MM.1S (cell line): ENCODE measurements at regions not wholly inside any gene's neighbourhood (a gene's known extent, or its start where the extent isn't known, plus 50 kb on each side); places are given as distances from the start of the nearest gene placed in this dataset.

ENCODE experiments used
- DNase-seq: peaks from one replicate; pipeline ENCODE4 v3.0.0-alpha.2; 2015
- H2AFZ ChIP-seq: fragments of 300-600 bp; sonication (generic); 2 replicates; pipeline ENCODE4 v1.6.0; 2016; ENCODE audit warnings: antibody characterized with exemption, low read length
- H3F3A ChIP-seq: fragments of 300-600 bp; sonication (generic); 2 replicates; pipeline ENCODE4 v1.6.1; 2016; ENCODE audit warnings: mild to moderate bottlenecking, antibody characterized with exemption, low read length, moderate library complexity, mixed read lengths; ENCODE audit not compliant: insufficient read depth
- H3K27ac ChIP-seq: fragments of 300-600 bp; sonication (generic); 2 replicates; pipeline ENCODE4 v1.5.1; 2016; ENCODE audit warnings: mild to moderate bottlenecking, low read length
- H3K27me3 ChIP-seq: fragments of 300-600 bp; sonication (generic); replicated peaks from 2 replicates; pipeline ENCODE4 v1.6.0; 2016; ENCODE audit warnings: low read length; ENCODE audit not compliant: insufficient read depth
- H3K36me3 ChIP-seq: fragments of 300-600 bp; sonication (generic); replicated peaks from 2 replicates; pipeline ENCODE4 v1.6.1; 2016; ENCODE audit warnings: mild to moderate bottlenecking, low read length, mixed read lengths; ENCODE audit not compliant: insufficient read depth
- H3K4me1 ChIP-seq: fragments of 300-600 bp; sonication (generic); 2 replicates; pipeline ENCODE4 v1.6.1; 2016; ENCODE audit warnings: low read length, mixed read lengths
- H3K4me2 ChIP-seq: fragments of 300-600 bp; sonication (generic); 2 replicates; pipeline ENCODE4 v1.6.0; 2016; ENCODE audit warnings: low read depth, low read length
- H3K4me3 ChIP-seq: fragments of 300-600 bp; sonication (generic); 2 replicates; pipeline ENCODE4 v1.5.1; 2016; ENCODE audit warnings: low read length, mixed read lengths
- H3K79me2 ChIP-seq: fragments of 300-600 bp; sonication (generic); 2 replicates; pipeline ENCODE4 v1.6.1; 2016; ENCODE audit warnings: mixed run types, low read length, mixed read lengths
- H3K9ac ChIP-seq: fragments of 300-600 bp; sonication (generic); 2 replicates; pipeline ENCODE4 v1.6.1; 2016; ENCODE audit warnings: low read length, mixed read lengths
- H3K9me2 ChIP-seq: fragments of 300-600 bp; sonication (generic); replicated peaks from 2 replicates; pipeline ENCODE4 v1.6.1; 2016; ENCODE audit warnings: mild to moderate bottlenecking, low read length, mixed read lengths; ENCODE audit not compliant: insufficient read depth
- H3K9me3 ChIP-seq: fragments of 300-600 bp; sonication (generic); replicated peaks from 2 replicates; pipeline ENCODE4 v1.6.1; 2016; ENCODE audit warnings: mild to moderate bottlenecking, low read length, mixed read lengths; ENCODE audit not compliant: insufficient read depth
- H4K20me1 ChIP-seq: fragments of 300-600 bp; sonication (generic); 2 replicates; pipeline ENCODE4 v1.6.1; 2016; ENCODE audit warnings: mild to moderate bottlenecking, low read length, moderate library complexity, mixed read lengths; ENCODE audit not compliant: insufficient read depth
- EZH2 ChIP-seq: fragments of 300-600 bp; sonication (generic); optimal IDR thresholded peaks from 2 replicates; pipeline ENCODE3; 2017; ENCODE audit warnings: low read depth, mild to moderate bottlenecking, antibody characterized with exemption, low read length, mixed read lengths
- EZH2phosphoT487 ChIP-seq: fragments of 300-600 bp; sonication (generic); IDR thresholded peaks from 2 replicates; pipeline ENCODE4 v1.6.1; 2018; ENCODE audit warnings: antibody characterized with exemption, low read length
- TF ChIP-seq, protein P1 (sequence below): fragments of 300-600 bp; sonication (generic); IDR thresholded peaks from 2 replicates; pipeline ENCODE4 v1.5.1; 2016; ENCODE audit warnings: antibody characterized with exemption, low read length, mixed read lengths

DNA sequence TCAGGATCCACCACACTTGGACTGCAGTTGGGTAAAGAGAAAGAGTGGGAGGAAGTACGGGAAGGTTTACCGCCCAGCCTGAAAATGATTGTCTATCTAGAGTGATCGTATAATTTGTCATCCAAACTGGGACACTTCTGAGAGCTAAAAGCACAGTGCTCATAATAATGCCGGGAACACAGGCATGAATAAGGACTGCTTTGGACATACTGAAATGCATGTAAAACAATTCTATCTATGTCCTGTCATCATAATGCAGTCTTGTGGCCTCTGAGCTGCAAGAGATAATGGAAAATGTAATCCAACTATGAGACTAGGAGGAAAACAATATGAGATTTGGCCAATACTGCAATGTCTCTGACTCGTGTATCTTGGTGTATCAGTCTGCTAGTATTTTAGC is 435.5 kb downstream of the SOX11 start:
- H2AFZ ChIP-seq = no peak overlapping the region
- H3K4me3 ChIP-seq = no peak overlapping the region
- TF ChIP-seq EZH2 = no peak
- TF ChIP-seq, protein P1, sequence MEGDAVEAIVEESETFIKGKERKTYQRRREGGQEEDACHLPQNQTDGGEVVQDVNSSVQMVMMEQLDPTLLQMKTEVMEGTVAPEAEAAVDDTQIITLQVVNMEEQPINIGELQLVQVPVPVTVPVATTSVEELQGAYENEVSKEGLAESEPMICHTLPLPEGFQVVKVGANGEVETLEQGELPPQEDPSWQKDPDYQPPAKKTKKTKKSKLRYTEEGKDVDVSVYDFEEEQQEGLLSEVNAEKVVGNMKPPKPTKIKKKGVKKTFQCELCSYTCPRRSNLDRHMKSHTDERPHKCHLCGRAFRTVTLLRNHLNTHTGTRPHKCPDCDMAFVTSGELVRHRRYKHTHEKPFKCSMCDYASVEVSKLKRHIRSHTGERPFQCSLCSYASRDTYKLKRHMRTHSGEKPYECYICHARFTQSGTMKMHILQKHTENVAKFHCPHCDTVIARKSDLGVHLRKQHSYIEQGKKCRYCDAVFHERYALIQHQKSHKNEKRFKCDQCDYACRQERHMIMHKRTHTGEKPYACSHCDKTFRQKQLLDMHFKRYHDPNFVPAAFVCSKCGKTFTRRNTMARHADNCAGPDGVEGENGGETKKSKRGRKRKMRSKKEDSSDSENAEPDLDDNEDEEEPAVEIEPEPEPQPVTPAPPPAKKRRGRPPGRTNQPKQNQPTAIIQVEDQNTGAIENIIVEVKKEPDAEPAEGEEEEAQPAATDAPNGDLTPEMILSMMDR = no peak
- TF ChIP-seq EZH2phosphoT487 = no peak
- no peaks in the 10 kb centered on the region for H3K36me3 ChIP-seq
- no peaks in the 10 kb centered on the region for H3K79me2 ChIP-seq
- no peaks in the 10 kb centered on the region for H3K9me2 ChIP-seq
- DNase-seq = no peak
- no peaks in the 10 kb centered on the region for H3F3A ChIP-seq
- H3K27me3 ChIP-seq = no peaks in the 10 kb centered on the region
- H4K20me1 ChIP-seq = no peaks in the 10 kb centered on the region
- H3K9me3 ChIP-seq = no peaks in the 10 kb centered on the region
- no peak overlapping the region for H3K27ac ChIP-seq
- no peak overlapping the region for H3K4me2 ChIP-seq
- no peaks in the 10 kb centered on the region for H3K4me1 ChIP-seq
- no peak overlapping the region for H3K9ac ChIP-seq

DNA sequence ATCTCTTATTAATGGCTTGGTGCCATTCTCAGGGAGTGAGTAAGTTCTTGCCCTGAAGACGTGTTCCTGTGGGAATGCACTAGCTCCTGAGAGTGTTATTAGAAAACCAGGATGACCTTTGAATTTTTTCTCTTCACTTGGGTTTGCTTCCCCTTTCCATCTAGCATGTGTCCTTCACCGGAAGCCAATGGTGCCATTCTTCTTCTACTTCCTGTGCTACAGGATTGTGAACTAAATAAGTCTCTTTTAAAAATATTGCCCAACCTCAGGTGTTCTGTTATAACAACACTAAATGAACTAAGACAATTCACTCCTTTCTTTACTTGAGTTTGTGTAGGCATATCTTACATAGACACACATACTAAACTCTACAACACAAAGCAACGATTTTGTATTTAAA is 447.0 kb downstream of the SOX11 start:
- H3K4me2 ChIP-seq = no peak overlapping the region
- no peaks in the 10 kb centered on the region for H3K9me3 ChIP-seq
- DNase-seq = no peak
- H4K20me1 ChIP-seq = no peaks in the 10 kb centered on the region
- no peaks in the 10 kb centered on the region for H3K9me2 ChIP-seq
- H3F3A ChIP-seq = no peaks in the 10 kb centered on the region
- H3K27ac ChIP-seq = no peak overlapping the region
- H3K4me3 ChIP-seq = no peak overlapping the region
- no peaks in the 10 kb centered on the region for H3K79me2 ChIP-seq
- no peaks in the 10 kb centered on the region for H3K27me3 ChIP-seq
- no peaks in the 10 kb centered on the region for H3K4me1 ChIP-seq
- H3K36me3 ChIP-seq = no peaks in the 10 kb centered on the region
- H2AFZ ChIP-seq = no peak overlapping the region
- H3K9ac ChIP-seq = no peak overlapping the region
- TF ChIP-seq, protein P1 = no peak
- TF ChIP-seq EZH2phosphoT487 (no peak), EZH2 (no peak)

DNA sequence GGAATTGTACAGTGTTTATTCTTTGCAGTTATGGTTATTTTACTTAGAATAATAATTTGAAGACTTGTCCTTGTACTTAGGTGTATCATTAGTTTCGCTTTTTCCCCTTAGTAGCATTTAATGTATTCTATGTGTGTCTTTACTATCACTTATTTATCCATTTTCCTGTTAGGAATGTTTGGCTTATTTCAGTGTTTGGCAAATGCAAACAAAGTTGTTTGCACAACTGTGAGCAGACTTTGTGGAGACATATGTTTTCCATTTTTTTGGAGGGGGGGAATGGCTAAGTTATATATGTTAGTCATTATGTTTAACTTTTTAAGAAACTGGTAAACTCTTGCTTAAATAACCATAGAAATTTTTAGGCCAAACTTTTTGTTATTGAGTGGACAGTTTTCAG is 447.7 kb downstream of the SOX11 start:
- H4K20me1 ChIP-seq = no peaks in the 10 kb centered on the region
- no peak overlapping the region for H3K4me3 ChIP-seq
- no peaks in the 10 kb centered on the region for H3K27me3 ChIP-seq
- no peaks in the 10 kb centered on the region for H3F3A ChIP-seq
- H3K9me2 ChIP-seq = no peaks in the 10 kb centered on the region
- no peaks in the 10 kb centered on the region for H3K4me1 ChIP-seq
- no peaks in the 10 kb centered on the region for H3K36me3 ChIP-seq
- H3K9ac ChIP-seq = no peak overlapping the region
- no peaks in the 10 kb centered on the region for H3K79me2 ChIP-seq
- H2AFZ ChIP-seq = no peak overlapping the region
- no peaks in the 10 kb centered on the region for H3K9me3 ChIP-seq
- no peak for DNase-seq
- H3K27ac ChIP-seq = no peak overlapping the region
- no peak overlapping the region for H3K4me2 ChIP-seq
- TF ChIP-seq EZH2 (no peak), EZH2phosphoT487 (no peak)
- TF ChIP-seq, protein P1 = no peak
